ENCODE measurements at regions not wholly inside any gene's neighbourhood (a gene's known extent, or its start where the extent isn't known, plus 50 kb on each side); places are given as distances from the start of the nearest gene placed in this dataset.

DNA sequence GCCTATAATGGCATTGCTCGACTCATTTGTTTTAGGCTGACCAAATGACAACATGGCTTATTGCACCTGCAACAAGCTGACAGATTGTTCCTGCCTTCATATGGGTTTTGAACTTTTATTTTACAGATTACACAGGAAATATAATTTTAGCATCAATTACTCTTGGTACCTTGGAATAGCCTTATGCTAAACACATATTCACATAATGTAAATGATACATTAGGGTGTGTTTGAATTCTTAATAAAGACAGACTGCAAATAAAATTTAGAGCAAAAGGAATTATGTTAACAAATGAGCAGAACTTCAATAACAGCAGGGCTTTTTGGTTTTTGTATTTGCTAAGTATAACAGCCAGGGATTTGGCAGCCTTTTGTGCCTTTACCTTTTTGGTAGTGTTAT, 51.9 kb upstream of the TMC3 start:
- TF ChIP-seq, protein P1, sequence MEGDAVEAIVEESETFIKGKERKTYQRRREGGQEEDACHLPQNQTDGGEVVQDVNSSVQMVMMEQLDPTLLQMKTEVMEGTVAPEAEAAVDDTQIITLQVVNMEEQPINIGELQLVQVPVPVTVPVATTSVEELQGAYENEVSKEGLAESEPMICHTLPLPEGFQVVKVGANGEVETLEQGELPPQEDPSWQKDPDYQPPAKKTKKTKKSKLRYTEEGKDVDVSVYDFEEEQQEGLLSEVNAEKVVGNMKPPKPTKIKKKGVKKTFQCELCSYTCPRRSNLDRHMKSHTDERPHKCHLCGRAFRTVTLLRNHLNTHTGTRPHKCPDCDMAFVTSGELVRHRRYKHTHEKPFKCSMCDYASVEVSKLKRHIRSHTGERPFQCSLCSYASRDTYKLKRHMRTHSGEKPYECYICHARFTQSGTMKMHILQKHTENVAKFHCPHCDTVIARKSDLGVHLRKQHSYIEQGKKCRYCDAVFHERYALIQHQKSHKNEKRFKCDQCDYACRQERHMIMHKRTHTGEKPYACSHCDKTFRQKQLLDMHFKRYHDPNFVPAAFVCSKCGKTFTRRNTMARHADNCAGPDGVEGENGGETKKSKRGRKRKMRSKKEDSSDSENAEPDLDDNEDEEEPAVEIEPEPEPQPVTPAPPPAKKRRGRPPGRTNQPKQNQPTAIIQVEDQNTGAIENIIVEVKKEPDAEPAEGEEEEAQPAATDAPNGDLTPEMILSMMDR (conservative IDR thresholded peaks at IDR 0.05; ENCODE audit: low read depth in 2 of 2), result no peak
- TF ChIP-seq CREB1 (CRISPR knock-in tag; IDR thresholded peaks at IDR 0.05; ENCODE audit: low read depth) (no peak), EZH2 (IDR thresholded peaks at IDR 0.05; ENCODE audit: low read depth, unreplicated experiment) (no peak), POLR2AphosphoS5 (IDR thresholded peaks at IDR 0.05; ENCODE audit: low read depth) (no peak)
- TF ChIP-seq, protein P2, sequence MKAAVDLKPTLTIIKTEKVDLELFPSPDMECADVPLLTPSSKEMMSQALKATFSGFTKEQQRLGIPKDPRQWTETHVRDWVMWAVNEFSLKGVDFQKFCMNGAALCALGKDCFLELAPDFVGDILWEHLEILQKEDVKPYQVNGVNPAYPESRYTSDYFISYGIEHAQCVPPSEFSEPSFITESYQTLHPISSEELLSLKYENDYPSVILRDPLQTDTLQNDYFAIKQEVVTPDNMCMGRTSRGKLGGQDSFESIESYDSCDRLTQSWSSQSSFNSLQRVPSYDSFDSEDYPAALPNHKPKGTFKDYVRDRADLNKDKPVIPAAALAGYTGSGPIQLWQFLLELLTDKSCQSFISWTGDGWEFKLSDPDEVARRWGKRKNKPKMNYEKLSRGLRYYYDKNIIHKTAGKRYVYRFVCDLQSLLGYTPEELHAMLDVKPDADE (IDR thresholded peaks at IDR 0.05), result no peak

Measured in GM23338 (cell line).